ENCODE measurements at regions not wholly inside any gene's neighbourhood (a gene's known extent, or its start where the extent isn't known, plus 50 kb on each side); places are given as distances from the start of the nearest gene placed in this dataset.

- no peaks in the 10 kb centered on the region for H3K36me3 ChIP-seq (ENCODE audit: insufficient read depth)
- TF ChIP-seq STAT1 (IDR thresholded peaks at IDR 0.05; ENCODE audit: unreplicated experiment): no peak
- TF ChIP-seq ETS1 (IDR thresholded peaks at IDR 0.05): no peak
- no peak for TF ChIP-seq JUNB (IDR thresholded peaks at IDR 0.05; ENCODE audit: unreplicated experiment)
- no peak for TF ChIP-seq ZNF462 (CRISPR knock-in tag; IDR thresholded peaks at IDR 0.05)
- no peak for TF ChIP-seq ZNF114 (CRISPR knock-in tag; IDR thresholded peaks at IDR 0.05)
- no peak for TF ChIP-seq CTCF (conservative IDR thresholded peaks at IDR 0.05; ENCODE audit: low read depth in 2 of 2)
- TF ChIP-seq EZH2phosphoT487 (IDR thresholded peaks at IDR 0.05; ENCODE audit: unreplicated experiment): no peak
- no peak for TF ChIP-seq CREB1 (CRISPR knock-in tag; IDR thresholded peaks at IDR 0.05; ENCODE audit: low read depth)
- no peak for TF ChIP-seq ZNF331 (CRISPR knock-in tag; IDR thresholded peaks at IDR 0.05; ENCODE audit: low read depth)
- TF ChIP-seq REST (IDR thresholded peaks at IDR 0.05; ENCODE audit: unreplicated experiment): no peak
- TF ChIP-seq POLR2AphosphoS5 (IDR thresholded peaks at IDR 0.05; ENCODE audit: low read depth): no peak
- H3F3A ChIP-seq (replicated peaks; ENCODE audit: low read depth): no peaks in the 10 kb centered on the region
- no peak overlapping the region for H3K4me2 ChIP-seq
- H3K4me3 ChIP-seq: no peak overlapping the region
- no peak overlapping the region for H3K4me3 Mint-ChIP-seq
- H3K27ac Mint-ChIP-seq: no peak overlapping the region
- peaks cover 8% of the 10 kb centered on the region; the same call in 2 of the 3 replicates for H3K4me1 Mint-ChIP-seq
- no peaks in the 10 kb centered on the region for H3K4me1 ChIP-seq (ENCODE audit: insufficient read depth)
- H3K9me2 ChIP-seq (ENCODE audit: insufficient read depth): peaks cover 6% of the 10 kb centered on the region; the same call in 1 of the 2 replicates
- no peaks in the 10 kb centered on the region for H3K27me3 ChIP-seq (ENCODE audit: insufficient read depth)
- no peaks in the 10 kb centered on the region for H4K20me1 ChIP-seq (replicated peaks; ENCODE audit: insufficient read depth)
- ATAC-seq: no peak
- DNase-seq (ENCODE audit: low spot score): no peak
- H3K36me3 Mint-ChIP-seq (ENCODE audit: low read depth): no peaks in the 10 kb centered on the region
- no peak overlapping the region for H2AFZ ChIP-seq
- no peaks in the 10 kb centered on the region for H3K9me3 Mint-ChIP-seq
- no peaks in the 10 kb centered on the region for H3K79me2 ChIP-seq (replicated peaks; ENCODE audit: insufficient read depth)
- H3K27ac ChIP-seq (ENCODE audit: low read depth): no peak overlapping the region
- peaks cover 2% of the 10 kb centered on the region for H3K27me3 Mint-ChIP-seq (ENCODE audit: insufficient read depth, low read depth, poor library complexity)
Measured at GRCh38 chr7:47078241-47078640, 503.7 kb downstream of the TNS3 start.
